Sigmoid colon (tissue), 4 donors: ENCODE measurements at regions not wholly inside any gene's neighbourhood (a gene's known extent, or its start where the extent isn't known, plus 50 kb on each side); places are given as distances from the start of the nearest gene placed in this dataset.

ENCODE experiments used
- CTCF ChIP-seq, 4 experiments: fragments of 450-650 bp in 3 of 4; fragments of 200-600 bp in 1 of 4; IDR thresholded peaks; one replicate each; pipeline ENCODE4 v1.5.1; 2016 to 2019; ENCODE audit warnings: antibody characterized with exemption in 4 of 4, mild to moderate bottlenecking in 3 of 4, moderate library complexity in 2 of 4
- EP300 ChIP-seq, 4 donors: sonication (generic); formaldehyde crosslinking; IDR thresholded peaks; one replicate each; pipeline ENCODE4 v1.6.1; 2017; ENCODE audit warnings: antibody characterized with exemption in 4 of 4
- POLR2A ChIP-seq, 2 donors: fragments of 450-650 bp; IDR thresholded peaks; one replicate each; pipeline ENCODE4 v1.6.1; 2016; ENCODE audit warnings: antibody characterized with exemption in 2 of 2, mild to moderate bottlenecking in 2 of 2, moderate library complexity in 2 of 2
- POLR2AphosphoS5 ChIP-seq, 4 donors: sonication (generic); formaldehyde crosslinking; IDR thresholded peaks; one replicate each; pipeline ENCODE4 v1.6.1; 2017; ENCODE audit warnings: antibody characterized with exemption in 4 of 4

- no peak for TF ChIP-seq CTCF (IDR thresholded peaks at IDR 0.05)
- TF ChIP-seq POLR2A (IDR thresholded peaks at IDR 0.05): no peak
- no peak for TF ChIP-seq POLR2AphosphoS5 (IDR thresholded peaks at IDR 0.05)
- TF ChIP-seq EP300 (IDR thresholded peaks at IDR 0.05): no peak
Measured at GRCh38 chr3:94693997-94694640, 631.3 kb downstream of the NSUN3 start.
